ENCODE measurements at regions not wholly inside any gene's neighbourhood (a gene's known extent, or its start where the extent isn't known, plus 50 kb on each side); places are given as distances from the start of the nearest gene placed in this dataset.
A peak's percentile ranks its signal among the peaks of the same experiment; 100 is the strongest.

- DNase-seq (ENCODE audit: low spot score), result no peak
These were observed 95.6 kb upstream of the SLC4A4 start for GRCh38 chr4:71243091-71243833.

DNA sequence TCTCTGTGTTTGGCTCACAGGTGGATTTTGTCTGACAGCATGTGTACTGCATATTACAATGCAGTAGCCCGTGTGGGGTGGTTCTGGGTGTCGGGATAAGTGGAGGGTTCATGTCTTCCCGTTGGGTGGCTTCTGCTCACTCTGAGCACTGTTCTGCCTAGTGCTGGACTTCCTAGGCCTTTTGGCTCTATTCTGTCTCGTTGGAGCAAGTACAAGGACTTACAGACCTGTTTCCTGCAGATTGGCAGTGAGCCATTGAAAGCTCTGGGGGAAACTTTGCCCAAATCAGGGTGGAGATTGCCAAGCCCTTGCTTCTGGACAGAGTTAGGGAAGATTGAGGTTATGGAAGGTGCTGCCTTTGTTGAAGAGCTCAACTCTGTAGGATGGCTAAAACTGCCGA is 91.1 kb upstream of the SLC4A4 start:
- no peak for DNase-seq (ENCODE audit: low spot score)

GRCh38 chr4:71251261-71251660 is 87.6 kb upstream of the SLC4A4 start:
- no peak for DNase-seq (ENCODE audit: low spot score)

GRCh38 chr4:71253545-71253944 is 85.3 kb upstream of the SLC4A4 start:
- no peak for DNase-seq (ENCODE audit: low spot score)

GRCh38 chr4:71254451-71255012 is 84.3 kb upstream of the SLC4A4 start:
- DNase-seq (ENCODE audit: low spot score), result no peak

DNA sequence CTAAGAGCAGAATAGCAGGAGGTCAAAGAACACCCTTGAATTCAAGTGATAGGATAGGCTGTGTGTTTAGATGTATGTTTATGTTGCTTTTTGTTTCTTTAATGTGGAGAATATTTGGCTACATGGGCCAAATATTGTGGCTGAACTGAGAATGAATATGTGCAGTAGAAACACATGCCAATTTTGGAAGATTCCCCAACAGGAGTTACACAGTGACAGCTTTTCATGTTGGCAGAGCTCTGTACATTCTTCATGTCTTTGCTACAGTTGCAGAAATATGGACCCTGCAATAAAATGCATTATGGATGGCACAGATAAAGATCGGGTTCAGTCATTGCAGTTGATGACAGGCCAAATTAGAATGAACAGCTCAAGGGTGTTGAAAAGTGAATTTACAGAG is 82.8 kb upstream of the SLC4A4 start:
- DNase-seq (ENCODE audit: low spot score), result no peak

DNA sequence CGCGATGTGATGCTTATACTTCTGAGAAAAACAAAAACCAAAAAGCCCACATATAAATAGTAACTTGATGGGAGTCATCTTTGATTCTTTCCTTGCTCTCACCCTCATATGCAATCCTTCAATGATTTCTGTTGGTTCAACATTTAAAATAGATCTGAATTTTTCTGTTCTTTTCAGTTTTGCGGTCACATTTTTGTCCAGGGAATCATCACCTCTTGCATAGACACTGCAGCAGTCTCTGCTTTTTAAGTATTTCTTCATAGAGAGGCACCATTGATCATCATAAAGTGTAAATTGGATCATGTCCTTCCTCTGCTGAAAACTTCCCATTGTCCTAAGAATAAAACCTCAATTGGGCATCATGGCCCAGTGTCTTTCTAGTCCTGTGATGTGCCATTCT is 81.1 kb upstream of the SLC4A4 start:
- no peak for DNase-seq (ENCODE audit: low spot score)

GRCh38 chr4:71258323-71258722 is 80.5 kb upstream of the SLC4A4 start:
- no peak for DNase-seq (ENCODE audit: low spot score)

- no peak for DNase-seq (ENCODE audit: low spot score)
These were observed 79.5 kb upstream of the SLC4A4 start for GRCh38 chr4:71259280-71259679.

GRCh38 chr4:71259911-71260331 is 78.9 kb upstream of the SLC4A4 start:
- no peak for DNase-seq (ENCODE audit: low spot score)

DNA sequence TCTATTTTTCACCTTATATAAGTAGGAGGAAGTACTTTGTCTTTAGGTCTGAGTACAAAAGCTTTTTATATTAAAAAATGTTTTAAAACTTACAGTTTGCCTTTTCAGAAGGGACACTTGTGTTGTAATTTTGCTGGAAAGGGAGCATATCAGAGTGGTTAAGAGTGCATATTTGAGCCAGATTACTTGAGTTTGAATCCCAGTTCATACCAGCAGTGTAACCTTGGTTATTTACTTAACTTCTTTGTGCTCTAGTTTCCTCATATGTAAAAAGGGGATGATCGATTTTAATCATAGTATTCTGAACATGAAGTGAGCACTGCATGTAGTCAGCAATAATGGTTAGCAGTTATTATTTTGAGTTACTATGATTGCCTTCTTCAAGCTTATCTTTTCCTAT is 78.3 kb upstream of the SLC4A4 start:
- no peak for DNase-seq (ENCODE audit: low spot score)

DNA sequence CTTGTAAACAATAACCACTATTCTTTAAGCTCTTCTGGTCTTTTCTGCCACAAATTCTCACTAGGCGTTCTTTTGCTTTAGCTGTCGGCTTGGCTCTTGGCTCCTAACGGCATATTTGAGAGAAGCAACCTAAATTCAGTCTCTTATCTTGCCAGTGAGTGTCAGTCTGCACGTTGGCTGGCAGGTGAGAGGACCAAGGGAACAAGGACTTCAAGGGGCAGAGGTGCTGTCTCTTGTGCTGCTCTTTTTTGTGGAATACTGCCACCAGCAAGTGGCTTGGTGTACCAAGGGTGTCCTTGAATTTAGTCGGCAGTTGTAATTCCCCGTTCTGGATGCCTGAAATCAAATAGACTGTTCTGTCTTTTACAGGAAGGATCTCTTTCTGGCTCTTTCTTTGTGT is 77.8 kb upstream of the SLC4A4 start:
- DNase-seq (ENCODE audit: low spot score), result no peak

- DNase-seq (ENCODE audit: low spot score), result no peak
These were observed 77.1 kb upstream of the SLC4A4 start for GRCh38 chr4:71261633-71262121.

DNA sequence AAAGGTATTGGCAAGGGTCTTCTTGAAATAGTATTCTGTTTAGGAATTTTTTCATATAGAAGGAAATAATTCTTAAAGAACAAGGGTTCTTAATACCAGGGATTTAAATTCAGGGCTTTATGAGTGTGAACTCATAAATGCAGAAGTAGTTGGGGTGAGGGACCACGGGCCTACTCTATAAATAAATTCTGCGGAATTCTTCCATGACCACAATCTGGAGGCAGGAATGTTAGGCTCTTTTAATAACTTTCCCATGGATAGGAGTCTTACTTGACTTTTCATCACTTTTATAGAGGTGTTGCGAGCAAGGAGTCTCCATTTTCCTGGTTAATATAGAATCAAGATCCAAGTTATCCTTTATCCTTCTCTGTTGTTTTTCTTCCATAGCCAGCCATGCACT is 76.7 kb upstream of the SLC4A4 start:
- no peak for DNase-seq (ENCODE audit: low spot score)

DNA sequence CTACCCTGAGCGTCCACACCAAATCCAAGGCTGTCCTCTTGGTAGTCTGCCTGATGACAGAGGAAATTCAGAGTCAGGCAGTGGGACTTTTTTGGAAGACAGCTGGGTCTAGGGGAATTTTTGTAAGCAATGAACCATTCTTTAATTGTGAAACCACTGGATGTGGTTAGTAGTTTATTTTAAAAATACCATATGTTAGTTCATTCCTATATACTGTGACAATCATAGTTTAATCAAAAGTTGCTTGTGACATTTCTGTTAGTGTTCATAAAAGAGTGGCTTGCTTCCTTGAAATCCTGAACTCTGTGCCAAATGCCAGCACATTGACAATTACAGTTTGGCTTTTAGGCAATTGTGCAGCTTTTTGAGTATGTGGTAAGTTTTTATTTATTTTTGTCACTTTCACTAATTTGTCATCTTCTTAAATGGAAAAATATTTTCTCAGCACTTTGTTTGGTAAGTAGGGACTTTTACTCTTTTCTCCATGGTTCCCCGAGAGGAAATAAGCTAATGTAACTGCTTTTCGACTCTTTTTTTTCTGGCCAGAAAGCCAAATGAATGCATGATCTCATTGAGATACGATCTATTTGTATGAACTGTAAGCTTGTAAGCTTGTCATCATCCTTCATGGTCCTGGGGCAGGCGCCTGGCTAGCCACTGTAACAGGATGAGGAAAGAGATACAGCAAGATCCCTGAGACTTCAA is 72.6 kb upstream of the SLC4A4 start:
- DNase-seq (ENCODE audit: low spot score), result no peak

GRCh38 chr4:71267244-71267643 is 71.6 kb upstream of the SLC4A4 start:
- no peak for DNase-seq (ENCODE audit: low spot score)

DNA sequence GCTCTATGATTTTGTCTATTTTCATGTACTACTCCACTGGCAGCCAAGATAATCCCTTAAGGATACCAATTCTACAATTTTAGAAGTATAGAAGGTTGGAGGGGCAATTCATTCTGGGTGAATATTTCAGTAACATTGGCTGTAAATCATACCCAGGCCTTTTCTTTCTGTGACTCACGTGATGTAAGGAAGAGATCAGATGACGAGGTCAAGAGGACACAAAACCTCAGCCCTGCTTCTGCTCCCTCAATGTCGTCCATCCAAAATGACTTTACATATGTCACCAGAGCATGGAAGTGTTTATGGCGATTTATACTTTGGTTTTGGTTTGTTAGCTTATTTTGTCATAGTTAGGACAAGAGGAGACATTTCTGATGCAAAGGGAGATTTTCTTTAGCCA is 70.7 kb upstream of the SLC4A4 start:
- DNase-seq (ENCODE audit: low spot score), result no peak

DNA sequence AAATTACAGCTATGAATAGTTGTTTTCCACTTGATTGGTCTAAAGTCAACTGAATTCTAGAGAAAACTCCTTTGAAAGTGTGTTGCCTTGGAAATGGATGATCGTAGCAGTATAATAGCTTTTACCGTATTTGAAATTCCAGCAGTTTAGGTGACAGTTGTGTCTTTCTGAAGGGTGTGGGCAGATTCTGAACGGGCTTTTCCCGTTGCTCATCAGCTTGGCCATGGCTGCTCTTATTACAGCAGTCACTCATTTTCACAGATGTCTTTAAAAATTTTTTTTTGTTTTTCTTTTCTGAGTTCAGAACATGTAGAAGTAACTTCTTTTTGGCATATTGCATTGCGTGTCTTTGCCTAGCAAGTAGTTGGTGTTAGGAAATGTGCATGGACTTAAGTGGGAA is 69.6 kb upstream of the SLC4A4 start:
- DNase-seq (ENCODE audit: low spot score), result no peak

DNA sequence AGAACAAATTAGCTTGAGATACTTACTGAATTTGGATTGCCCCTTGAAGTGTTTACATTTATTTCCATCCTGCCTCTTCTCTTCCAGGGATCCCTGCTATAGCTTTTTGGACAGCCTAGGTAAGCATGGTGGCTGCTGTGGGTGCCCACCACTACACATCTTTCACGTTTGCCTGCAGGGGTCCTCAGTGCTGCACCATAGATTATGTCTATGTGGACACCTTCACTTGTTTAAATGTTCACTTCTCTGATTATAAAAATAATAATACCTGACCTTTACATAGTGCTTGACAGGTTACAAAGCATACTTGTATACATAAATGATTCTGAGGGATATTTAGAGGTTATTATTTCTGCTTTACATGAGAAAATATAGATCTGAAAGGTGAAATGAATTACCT is 67.9 kb upstream of the SLC4A4 start:
- DNase-seq (ENCODE audit: low spot score), result peak; percentile 9

GRCh38 chr4:71272976-71273375 is 65.8 kb upstream of the SLC4A4 start:
- DNase-seq (ENCODE audit: low spot score), result no peak

DNA sequence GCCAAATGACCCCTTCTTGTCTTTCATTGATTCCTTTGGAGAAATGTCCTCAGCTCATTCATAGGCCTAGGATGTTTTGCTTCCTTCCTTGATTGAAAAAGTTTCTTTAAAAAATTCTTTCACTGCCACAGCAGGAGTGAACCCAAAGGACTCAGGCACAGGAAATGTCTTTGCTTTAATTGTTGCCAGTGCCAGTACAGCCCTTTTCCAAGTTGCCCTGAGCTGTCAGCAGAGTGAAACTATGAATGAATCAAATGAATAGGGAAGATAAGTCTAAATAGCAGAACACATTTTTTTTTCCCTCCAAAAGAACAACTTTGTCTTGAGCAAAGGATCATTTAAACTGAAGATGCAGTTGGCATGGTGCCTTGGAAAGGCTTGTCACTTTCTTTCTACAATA is 63.8 kb upstream of the SLC4A4 start:
- DNase-seq (ENCODE audit: low spot score), result no peak

GRCh38 chr4:71275570-71275969 is 63.2 kb upstream of the SLC4A4 start:
- no peak for DNase-seq (ENCODE audit: low spot score)

DNA sequence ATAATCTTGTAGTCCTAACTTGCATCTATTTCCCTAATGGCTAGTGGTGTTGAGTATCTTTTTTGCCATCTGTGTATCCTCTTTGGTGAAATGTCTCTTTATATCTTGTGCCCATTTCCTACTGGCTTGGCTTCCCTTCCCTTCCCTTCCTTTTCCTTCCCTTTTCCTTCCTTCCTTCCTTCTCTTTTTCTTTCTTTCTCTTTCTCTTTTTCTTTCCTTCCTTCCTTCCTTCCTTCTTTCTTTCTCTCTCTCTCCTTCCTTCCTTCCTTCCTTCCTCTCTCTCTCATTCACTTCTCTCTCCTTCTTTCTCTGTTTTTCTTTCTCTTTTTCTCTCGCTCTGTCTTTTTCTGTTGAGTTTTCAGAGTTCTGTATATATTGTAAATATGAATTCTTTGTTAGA is 61.5 kb upstream of the SLC4A4 start:
- DNase-seq (ENCODE audit: low spot score), result no peak

Data from activated CD4-positive, alpha-beta T cell treated with anti-CD3 and anti-CD28 coated beads, Interleukin-2, Interleukin-4, amounts not matched to agents 100 ng/mL and 50 ng/mL, durations not matched to agents 16 hours and 8 hours (primary cell).